ENCODE measurements at regions not wholly inside any gene's neighbourhood (a gene's known extent, or its start where the extent isn't known, plus 50 kb on each side); places are given as distances from the start of the nearest gene placed in this dataset.

DNA sequence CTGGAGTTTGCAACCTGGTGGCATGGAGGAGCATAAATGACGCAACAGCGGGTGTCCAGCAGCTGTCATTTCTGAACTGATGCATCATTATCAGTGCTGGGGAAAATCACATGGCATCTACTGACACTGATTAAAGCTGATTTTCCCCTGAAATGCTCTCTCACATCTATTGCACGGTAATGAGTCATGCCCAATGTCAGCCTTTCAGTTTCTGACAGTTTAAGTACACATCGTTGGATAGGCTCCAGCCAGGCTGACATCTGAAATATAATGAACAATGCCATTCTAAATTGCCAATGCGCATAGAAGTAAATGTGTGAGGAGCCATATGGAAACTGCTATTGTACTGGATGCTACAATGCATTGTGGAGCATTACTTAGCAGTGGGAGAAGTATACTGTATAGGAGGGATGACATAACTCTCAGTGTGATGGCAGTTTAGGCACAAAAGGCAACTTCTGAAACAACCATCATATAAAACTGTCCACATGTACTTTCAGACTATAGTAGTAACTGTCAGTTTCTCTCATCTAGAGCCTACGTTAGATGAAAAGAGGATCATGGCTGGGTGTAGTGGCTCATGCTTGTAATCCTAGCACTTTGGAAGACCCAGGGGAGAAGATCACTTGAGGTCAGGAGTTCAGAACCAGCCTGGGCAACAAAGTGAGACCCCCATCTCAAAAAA lies 389.3 kb upstream of the DMAC1 start:
- DNase-seq (ENCODE audit: low spot score) = no peak

DNA sequence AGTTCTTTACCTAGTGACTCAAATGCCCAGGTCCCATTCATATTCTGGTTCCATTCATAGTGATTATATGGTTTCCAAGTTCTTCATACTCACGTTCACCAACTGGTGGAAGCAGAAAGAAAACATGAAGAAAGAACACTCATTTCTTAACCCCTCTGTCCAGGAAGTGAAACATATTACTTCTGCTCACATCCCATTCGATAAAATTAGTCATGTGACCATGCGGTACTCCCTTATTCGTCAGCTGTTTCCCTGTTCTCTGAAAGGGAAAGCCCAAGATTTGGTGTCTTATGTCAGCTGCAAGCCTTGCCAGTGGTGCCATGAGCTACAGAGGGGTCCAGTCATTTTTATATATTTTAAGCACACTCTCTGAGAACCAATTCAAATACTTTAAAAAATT lies 387.0 kb upstream of the DMAC1 start:
- DNase-seq (ENCODE audit: low spot score) = no peak

DNA sequence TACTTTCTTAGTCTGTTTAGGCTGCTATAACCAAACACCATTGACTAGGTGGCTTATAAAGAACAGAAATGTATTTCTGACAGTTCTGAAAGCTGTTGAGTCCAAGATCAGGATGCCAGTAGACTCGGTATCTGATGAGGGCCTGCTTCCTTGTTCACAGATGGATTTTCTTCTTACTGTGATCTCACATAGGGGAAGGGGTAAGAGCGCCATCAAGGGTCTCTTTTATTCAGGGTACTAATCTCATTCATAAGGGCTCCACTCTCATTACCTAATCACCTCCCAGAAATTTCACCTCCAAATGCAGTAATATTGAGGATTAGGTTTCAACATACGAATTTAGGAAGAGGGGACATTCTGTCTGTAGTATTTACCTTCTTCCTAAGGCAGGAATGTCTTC lies 384.0 kb upstream of the DMAC1 start:
- DNase-seq (ENCODE audit: low spot score) = no peak

DNA sequence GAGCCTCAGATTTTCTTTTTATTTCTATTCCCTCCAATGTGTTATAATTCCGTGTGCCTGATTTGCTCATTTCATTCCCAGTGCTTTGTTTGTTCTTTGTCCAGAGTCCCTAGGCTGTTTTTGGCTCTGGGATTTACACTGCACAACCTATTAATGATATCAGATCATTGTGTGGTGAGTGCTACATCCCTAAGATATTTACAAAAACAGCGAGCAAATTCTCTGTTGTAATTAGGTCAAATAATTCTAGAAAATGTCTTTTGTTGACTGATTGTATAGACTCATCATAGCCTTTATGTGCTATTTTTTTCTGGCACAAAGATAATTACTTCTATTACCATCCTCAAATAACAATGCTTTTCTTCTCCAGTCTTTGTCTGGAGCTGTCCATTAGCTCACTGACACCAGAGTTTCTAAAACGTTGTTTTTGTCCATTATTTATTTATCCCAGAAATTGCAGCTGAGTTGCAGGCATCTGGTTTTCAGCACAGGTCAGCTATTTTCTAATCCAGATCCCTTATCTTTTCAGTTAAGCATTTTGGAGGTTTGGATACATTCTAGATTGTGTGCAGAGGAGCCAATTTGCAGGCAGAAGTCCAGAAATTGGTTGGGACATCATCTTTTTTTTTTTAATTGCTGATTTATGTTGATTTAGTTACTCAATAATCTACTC lies 379.9 kb upstream of the DMAC1 start:
- peak; percentile 86 for DNase-seq (ENCODE audit: low spot score)

DNA sequence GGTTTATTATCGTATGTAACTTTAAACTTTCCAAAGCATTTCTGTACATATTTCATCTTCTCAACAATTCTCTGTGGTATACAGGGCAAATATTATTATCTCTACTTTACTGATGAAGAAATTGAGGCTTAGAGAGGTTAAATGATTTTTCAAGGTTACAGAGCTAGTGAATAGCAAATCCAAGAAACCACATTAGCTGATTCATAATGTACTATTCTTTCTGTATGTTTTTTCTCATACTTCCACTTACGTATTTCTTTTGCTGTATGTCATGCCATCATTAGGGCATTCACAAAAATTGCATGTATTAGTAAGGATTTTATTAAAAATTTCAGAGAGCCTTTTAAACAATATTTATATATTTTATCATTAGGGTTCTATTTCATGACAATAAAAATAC lies 372.4 kb upstream of the DMAC1 start:
- DNase-seq (ENCODE audit: low spot score) = no peak

DNA sequence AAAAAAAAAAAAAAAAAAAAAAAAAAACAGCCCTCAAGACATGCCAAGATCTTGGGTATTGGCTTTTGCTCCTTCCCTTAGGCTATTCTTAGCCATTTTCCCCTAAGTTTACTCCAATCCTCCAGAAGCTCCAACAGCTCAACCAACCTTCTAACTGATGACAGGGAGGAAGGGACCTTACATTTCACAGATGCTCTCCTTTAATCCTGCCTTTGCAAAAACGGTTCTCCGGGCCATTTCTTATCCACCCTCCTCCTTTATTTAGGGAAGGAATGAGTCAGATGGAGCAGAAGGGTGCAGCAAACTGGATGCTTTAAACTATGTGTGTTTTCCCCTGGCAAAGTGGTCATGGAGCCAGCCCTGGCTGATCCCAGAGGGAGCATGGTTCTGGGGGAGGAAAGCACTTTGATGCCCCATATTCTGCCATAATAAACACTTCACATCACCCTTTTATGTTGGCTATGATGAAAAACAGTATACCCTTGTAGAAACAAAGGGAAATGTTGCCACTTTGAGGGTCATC lies 369.4 kb upstream of the DMAC1 start:
- no peak for DNase-seq (ENCODE audit: low spot score)

DNA sequence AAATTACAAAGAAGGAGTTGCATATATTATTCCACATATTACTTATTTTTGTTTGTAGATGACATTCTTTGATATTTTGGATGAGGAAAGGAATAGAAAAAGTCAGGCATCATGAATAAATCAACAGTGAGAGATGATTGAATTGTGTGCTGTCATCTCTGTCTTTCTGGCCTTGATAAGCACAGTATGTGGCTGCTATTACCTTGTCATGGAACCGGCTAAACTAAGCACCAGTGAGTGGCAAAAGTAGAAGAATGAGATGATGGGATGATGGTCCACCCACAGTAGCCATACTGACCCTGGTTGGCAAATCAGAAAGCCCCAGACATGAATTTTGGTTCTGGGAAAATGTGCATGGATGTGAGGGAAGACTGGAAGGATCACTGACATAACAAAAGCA lies 361.2 kb upstream of the DMAC1 start:
- no peak for DNase-seq (ENCODE audit: low spot score)

DNA sequence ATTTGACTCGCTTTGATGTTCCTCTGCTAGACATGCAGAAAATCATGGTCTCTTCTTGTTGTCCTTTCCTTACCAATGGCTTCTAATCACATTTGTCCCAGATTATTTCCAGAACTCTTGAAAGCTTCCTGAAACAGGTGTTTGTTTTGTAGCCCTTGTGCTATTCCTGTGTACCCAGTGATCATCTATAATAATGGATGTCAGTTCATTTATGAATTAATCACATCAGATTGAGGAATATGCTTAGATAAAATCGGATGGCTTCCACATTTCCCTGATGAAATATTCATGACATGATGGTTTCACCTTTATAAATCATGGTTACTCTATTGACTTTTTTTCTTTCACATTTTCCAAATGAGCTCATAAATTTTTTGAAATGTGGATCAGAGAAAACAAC lies 359.0 kb upstream of the DMAC1 start:
- no peak for DNase-seq (ENCODE audit: low spot score)

DNA sequence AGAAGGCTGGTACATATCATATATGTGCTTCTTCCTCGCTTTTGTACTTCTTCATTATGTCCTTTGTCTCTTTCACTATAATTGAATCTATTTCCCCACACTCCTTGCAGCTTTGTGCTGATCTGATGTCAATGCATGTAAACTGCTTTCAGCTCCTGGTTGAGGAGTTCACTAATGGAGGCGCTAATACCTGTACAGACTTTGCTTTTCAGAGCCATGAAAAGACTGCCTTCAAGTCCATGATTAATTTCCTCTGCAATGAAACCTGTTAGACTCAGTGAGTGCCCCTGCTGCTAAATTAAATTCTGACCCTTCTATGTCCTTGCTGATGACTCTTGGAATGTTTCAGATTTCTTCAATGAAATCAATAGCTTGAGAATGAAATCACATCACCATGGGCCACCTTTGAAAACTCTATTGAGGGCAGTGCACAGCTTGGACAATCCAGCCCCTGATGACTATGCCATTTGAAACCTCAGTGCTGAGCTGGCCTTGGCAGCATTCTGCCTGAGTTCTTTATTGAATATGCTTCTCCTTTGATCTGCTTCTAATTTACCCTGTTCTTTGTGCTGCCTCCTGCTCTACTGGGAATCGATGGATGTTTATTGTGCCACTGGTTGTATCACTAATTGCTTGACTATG lies 358.2 kb upstream of the DMAC1 start:
- no peak for DNase-seq (ENCODE audit: low spot score)

DNA sequence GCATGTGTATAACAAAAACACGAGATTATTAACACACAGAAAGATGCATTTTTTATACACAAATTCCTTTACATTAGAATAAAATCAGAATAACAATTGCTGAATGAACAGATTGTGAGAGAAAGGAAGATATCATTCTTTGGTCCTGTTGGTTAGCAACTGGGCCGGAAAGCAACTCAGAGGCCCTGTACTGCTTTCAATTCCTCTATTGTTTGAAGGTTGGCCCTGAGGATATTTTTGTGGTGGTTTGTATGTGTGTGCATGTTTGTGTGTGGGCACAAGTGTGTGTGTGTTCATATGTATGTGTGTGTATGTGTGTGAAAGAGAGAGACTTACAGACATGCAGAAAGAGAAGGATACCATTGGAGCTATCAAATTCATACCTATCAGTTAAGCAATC lies 356.8 kb upstream of the DMAC1 start:
- DNase-seq (ENCODE audit: low spot score) = peak; percentile 67

DNA sequence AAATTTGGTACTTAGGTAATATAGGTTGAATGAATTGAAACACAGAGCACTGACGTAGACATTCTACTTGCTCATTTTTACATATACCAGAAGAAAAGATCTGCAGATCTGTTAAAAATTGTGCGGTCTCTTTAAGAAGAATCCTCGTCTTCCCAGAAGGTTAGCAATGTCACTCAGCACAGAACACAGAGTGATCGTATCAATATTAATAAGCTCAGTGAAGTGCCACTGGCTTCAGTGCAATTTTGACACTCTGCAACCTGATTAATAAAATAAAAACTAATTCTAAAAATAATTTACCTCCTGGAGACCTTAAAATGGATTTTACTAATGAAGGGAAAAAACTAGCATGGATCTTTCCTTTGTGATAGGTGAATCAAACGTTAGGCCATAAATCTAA lies 356.1 kb upstream of the DMAC1 start:
- no peak for DNase-seq (ENCODE audit: low spot score)

DNA sequence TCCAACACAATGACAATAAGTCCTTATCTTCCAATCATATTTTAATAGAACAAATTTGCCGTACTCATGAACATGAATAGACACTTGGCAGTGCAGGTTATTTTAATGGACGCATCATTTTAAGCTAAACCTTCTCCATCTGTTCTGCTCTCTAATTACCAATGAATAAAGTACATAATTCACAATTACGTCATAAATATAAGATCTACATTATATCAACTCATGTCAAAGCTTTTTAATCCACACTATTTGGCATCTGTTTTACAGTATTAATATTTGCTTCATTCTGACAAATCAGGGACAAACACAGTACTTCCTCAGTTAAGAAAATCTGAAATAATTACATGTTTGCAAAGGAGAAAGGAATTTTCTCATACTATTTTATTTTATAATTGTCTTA lies 344.1 kb upstream of the DMAC1 start:
- no peak for DNase-seq (ENCODE audit: low spot score)

DNA sequence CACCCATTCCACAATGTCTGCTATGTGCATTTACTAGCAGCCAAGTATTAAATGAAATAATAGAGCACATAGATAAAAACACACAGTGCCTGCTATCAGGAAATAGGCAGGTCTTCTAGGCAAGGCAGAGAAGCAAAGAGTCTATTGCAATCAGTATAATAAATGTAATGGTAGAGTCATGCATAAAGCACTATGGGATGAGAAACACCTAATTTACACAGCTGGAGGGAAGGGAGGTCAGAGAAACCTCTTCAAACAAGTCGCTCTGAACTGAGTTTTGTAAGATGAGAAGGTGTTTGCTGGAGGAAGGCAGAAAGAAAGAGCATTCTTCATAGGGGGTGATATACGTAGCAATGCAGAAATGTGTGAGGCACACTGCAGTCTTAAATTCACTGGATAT lies 341.0 kb upstream of the DMAC1 start:
- DNase-seq (ENCODE audit: low spot score) = no peak

DNA sequence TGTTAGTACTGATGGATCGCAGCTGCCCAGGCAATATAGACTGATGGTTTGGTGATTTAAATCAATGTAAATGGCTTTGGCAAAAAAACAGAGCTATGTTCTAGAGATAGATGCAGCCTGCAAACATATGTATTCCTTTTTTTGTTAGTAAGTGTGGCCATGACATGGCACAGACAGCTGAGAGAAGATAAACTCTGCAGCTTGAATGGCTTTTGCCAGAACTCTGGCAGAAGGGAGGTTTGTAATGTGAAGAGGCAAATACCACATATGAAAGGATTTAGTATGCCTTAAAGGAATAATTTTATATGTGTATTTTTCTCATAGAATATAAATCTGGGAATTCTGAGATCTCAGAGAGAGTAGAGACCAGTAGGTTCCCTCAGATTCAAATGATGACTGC lies 340.2 kb upstream of the DMAC1 start:
- DNase-seq (ENCODE audit: low spot score) = no peak

DNA sequence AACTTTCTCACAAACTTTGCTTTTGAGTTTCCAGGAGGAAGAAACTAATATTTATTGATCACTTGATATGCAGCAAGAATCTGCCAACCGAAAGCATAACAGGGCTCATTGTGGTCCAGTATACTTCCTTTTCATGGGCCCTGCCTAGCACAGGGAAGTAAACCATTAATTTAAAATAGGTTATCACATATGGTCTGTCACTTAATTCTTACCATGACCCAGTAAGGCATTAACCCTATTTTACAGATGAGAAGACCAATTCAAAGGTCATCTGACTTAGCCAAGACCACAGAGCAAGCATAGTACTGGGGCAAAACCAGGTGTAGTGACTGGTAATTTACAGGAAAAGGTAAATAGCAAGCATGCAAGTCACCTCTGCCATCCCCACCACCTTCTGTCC lies 336.9 kb upstream of the DMAC1 start:
- no peak for DNase-seq (ENCODE audit: low spot score)

DNA sequence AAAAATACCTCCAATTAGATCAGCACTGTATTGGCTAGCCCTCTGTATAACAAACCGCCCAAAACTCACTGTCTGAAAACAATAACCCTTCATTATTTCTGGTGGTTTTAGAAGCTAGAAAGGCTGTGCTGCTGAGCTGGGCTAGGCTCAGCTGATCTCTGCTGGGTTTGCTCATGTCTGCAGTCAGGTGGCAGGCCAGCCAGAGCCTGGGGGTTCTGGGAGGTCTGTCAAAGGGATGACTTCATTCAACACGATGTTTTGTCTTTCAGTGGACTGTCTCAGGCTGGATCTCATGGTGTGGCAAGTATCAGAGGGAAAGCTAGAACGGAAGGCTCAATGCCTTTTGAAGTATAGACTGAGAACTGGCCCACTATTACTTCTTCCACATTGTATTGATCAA lies 335.1 kb upstream of the DMAC1 start:
- DNase-seq (ENCODE audit: low spot score) = no peak

DNA sequence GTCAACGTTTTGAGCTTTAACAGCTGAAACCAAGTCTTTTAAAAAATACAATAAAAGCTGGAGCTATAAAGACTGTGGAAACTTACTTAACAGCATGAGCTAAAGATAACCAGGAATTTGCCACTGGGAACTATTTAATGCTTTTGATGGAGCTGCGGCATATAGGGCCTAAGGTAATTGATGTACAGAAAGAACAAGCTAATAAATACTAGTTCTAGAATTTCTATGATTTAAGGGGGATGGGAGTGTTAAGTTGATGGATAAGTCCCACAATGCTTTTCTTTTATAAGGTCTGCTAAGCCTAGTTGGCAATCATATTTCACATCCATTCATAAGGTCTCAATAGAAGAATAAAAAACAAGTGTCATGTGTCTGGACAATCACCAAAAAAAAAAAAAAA lies 334.0 kb upstream of the DMAC1 start:
- peak; percentile 43 for DNase-seq (ENCODE audit: low spot score)

DNA sequence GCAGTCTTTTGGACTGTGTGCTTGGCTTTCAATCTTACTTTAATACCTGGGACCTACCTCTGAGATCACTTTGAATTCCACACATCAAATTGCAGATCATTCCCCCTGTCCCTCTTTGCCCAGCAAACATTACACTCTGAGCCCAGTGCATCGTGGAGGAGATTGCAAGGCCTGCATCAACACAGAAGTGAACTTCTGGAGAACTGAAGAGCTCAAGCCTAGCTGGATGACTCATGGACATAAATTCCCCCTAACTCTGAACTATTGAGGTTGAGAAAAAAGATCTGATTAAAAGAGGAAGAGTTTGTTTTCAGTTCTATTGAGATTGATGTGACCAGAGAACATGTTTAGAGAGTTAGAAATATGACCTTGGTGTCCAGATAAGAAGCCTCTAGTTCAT lies 316.0 kb upstream of the DMAC1 start:
- no peak for DNase-seq (ENCODE audit: low spot score)

DNA sequence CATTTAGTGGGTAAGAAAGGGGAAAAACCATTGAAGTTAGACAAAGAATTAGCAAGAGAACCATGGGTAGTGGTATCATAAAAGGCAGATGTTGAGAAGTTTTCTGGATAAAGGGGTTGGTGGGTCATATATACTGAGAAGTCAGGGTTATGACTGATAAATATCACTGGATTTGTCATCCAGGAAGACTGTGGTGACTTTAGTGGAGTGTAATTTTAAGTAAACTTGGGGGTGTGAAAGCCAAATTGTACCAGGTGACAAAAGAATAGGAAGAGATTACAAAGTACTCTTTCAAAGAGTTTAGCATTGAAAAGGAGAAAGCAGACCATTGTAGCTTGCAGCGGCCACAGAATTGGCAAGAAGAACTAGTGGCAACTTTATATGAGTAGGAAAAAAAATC lies 315.2 kb upstream of the DMAC1 start:
- DNase-seq (ENCODE audit: low spot score) = no peak

DNA sequence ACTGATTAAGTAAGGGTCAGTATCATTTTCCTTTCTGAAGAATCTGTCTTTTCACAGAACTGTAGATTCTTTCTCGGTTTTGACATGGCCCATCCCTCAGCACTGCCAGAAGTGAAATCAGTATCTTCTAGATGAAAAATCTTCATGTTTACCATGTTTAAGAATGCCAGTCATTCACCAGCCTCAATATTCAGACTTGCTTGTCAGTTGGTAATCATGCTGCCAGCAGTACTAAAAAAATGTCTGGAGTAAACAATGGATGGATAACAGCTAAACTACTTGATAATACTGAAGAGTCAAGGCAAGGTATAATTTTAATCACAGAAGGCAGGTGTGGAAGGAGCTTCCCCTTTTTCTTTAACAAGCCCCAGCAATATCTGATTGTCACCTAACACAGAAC lies 306.8 kb upstream of the DMAC1 start:
- no peak for DNase-seq (ENCODE audit: low spot score)

DNA sequence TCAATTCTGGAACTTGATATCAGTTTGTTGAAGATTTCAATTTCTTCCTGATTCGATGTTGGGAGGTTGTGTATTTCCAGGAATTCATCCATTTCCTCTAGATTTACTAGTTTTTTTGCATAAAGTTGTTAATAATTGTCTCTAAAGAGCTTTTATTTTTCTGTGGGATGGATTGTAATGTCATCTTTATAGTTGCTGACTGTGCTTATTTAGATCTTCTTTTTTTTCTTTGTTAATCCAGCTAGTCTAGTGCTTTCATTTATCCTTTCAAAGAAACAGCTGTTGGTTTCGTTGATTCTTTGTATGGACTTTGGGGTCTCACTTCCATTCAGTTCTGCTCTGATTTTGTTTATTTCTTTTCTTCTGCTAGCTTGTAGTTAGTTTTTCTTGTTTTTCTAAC lies 302.0 kb upstream of the DMAC1 start:
- no peak for DNase-seq (ENCODE audit: low spot score)

DNA sequence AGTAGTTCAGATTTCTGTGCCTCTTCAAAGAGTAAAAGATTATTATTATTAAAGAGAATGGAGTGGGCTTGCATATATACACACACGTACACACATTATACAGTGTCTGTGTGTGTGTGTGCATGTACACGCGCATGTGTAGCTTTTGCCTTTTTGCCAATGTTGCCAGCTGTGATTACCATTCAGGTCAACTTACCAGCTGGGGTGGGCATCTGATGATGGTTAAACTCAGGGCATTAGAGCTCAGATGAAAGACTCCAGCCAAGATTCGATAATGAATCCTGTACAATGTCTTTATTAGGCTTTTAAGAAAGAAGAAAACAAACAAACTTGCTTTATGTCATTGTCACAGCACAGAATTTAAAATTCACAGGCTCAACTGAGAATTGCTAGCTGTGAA lies 296.5 kb upstream of the DMAC1 start:
- DNase-seq (ENCODE audit: low spot score) = no peak

DNA sequence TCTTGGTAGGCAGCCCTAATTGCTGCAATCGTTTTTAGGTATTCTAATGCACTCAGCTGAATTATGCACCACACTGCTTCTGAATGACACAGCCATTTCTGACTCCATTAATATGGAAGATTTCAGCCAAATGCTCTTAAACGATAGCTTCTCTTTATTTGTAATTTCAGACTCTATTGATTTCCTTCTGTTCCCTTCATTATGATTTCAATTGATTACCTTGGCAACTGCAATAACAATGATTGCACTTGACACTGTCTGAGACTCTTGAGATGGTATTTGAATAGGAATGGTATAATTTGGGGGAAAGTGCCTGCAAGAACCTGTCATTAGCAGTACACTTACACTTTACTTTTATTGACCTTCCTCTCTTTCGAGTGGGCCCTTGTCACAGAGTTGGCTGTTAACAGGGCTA lies 296.1 kb upstream of the DMAC1 start:
- no peak for DNase-seq (ENCODE audit: low spot score)

DNA sequence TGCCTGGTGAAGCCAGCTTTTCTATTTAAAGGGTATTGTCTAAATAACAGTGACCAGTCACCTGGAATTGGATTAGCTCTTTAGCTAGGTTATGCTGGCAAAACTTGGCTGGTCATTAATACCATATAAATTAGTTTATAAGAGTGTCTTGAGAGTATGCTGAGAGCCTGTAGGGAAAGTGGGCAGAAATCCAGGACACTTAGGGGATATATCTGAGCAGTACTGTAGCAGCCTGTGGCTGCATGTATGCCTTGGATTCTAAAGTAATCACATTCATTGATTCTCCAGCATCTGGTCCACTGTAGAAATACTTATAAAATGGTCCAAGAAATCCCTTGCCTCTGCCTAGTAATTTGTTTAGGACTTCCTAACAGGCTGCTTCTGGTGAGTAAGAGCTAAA lies 288.9 kb upstream of the DMAC1 start:
- DNase-seq (ENCODE audit: low spot score) = no peak

Data from pons (tissue), 1 donor.